Body of pancreas (tissue), 4 donors: ENCODE measurements at regions not wholly inside any gene's neighbourhood (a gene's known extent, or its start where the extent isn't known, plus 50 kb on each side); places are given as distances from the start of the nearest gene placed in this dataset.

ENCODE experiments used
- ATAC-seq: fragments of 150-250 bp; one replicate; pipeline ENCODE4 v1.9.1; 2016
- DNase-seq, 4 donors: peaks; one replicate each; pipeline ENCODE4 v3.0.0-alpha.2; 2019
- H3K27ac ChIP-seq, 4 donors: fragments of 200-600 bp; sonication (generic); 1 replicate in 3 of 4; 2 replicates in 1 of 4; pipeline versions ENCODE4 v1.5.1 to v1.6.1; 2016 to 2019; ENCODE audit warnings: mild to moderate bottlenecking in 1 of 4, mixed read lengths in 1 of 4, moderate library complexity in 1 of 4
- H3K27me3 ChIP-seq, 2 donors: fragments of 200-600 bp; sonication (generic); one replicate each; pipeline ENCODE4 v1.6.0; 2016; ENCODE audit warnings: mild to moderate bottlenecking in 1 of 2
- H3K36me3 ChIP-seq, 2 donors: fragments of 200-600 bp; sonication (generic); replicated peaks in 1 of 2; 2 replicates each; pipeline ENCODE4 v1.5.1; 2016; ENCODE audit warnings: low read depth in 2 of 2; ENCODE audit not compliant: insufficient read depth in 1 of 2
- H3K4me1 ChIP-seq: fragments of 200-600 bp; sonication (generic); one replicate; pipeline ENCODE4 v1.6.0; 2016
- H3K4me3 ChIP-seq, 2 donors: fragments of 200-600 bp; sonication (generic); 1 replicate in 1 of 2; 2 replicates in 1 of 2; pipeline ENCODE4 v1.5.1; 2016 to 2019
- H3K9me3 ChIP-seq, 3 donors: fragments of 200-600 bp; sonication (generic); 1 replicate in 2 of 3; 2 replicates in 1 of 3; pipeline ENCODE4 v1.5.1; 2016
- POLR2A ChIP-seq, 3 donors: fragments of 450-650 bp; IDR thresholded peaks; one replicate each; pipeline ENCODE4 v1.6.1; 2016; ENCODE audit warnings: antibody characterized with exemption in 3 of 3, mild to moderate bottlenecking in 2 of 3
- WGBS, 2 donors: methylation state at CpG; one replicate each; pipeline ENCODE4 v1.1.5; 2017; 5-methylcytosine and 5-hydroxymethylcytosine counted together
- intact Hi-C: fragments of 100-400 bp; cut with DNase I; formaldehyde crosslinking; loops from one replicate; pipeline ENCODE4 v1.15.1; 2023
- TF ChIP-seq, protein P1 (sequence below), 7 experiments: fragments of 450-650 bp in 4 of 7; fragments of 200-600 bp in 3 of 7; sonication (generic) in 3 of 7; IDR thresholded peaks; one replicate each; pipeline ENCODE4 v1.5.1; 2016 to 2019; ENCODE audit warnings: antibody characterized with exemption in 7 of 7

DNA sequence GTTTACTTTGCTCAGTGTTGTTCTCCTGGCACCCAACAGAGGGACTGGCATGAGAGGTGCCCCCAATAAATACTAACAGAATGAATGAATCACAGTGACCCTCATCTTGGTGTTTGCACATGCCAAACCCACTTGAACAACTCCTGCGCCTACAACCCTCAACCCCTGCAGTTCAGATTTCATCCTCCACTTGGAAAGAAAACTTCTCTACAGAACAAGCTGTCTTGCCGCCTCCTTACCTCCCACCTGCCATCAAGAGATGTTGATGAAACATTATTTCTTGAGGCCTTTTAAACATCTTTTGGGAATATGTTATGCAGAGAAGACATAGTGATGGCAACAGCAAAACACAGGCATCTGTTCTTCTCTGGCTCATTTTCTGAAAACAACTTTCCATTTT, 216.0 kb upstream of the SH3BP4 start:
- Histone ChIP-seq H3K4me1 (no peaks in the 10 kb centered on the region), H3K36me3 (no peaks in the 10 kb centered on the region), H3K9me3 (no peaks in the 10 kb centered on the region), H3K27ac (no peak overlapping the region), H3K4me3 (no peak overlapping the region), H3K27me3 (no peaks in the 10 kb centered on the region)
- no peak for ATAC-seq
- TF ChIP-seq POLR2A (IDR thresholded peaks at IDR 0.05) = no peak
- TF ChIP-seq, protein P1, sequence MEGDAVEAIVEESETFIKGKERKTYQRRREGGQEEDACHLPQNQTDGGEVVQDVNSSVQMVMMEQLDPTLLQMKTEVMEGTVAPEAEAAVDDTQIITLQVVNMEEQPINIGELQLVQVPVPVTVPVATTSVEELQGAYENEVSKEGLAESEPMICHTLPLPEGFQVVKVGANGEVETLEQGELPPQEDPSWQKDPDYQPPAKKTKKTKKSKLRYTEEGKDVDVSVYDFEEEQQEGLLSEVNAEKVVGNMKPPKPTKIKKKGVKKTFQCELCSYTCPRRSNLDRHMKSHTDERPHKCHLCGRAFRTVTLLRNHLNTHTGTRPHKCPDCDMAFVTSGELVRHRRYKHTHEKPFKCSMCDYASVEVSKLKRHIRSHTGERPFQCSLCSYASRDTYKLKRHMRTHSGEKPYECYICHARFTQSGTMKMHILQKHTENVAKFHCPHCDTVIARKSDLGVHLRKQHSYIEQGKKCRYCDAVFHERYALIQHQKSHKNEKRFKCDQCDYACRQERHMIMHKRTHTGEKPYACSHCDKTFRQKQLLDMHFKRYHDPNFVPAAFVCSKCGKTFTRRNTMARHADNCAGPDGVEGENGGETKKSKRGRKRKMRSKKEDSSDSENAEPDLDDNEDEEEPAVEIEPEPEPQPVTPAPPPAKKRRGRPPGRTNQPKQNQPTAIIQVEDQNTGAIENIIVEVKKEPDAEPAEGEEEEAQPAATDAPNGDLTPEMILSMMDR (IDR thresholded peaks at IDR 0.05) = no peak
- DNase-seq = no peak
- intact Hi-C loops = no loop called here
- WGBS, 2 donors = 96 to 100% methylated on average over 2 of the region's 2 CpGs

DNA sequence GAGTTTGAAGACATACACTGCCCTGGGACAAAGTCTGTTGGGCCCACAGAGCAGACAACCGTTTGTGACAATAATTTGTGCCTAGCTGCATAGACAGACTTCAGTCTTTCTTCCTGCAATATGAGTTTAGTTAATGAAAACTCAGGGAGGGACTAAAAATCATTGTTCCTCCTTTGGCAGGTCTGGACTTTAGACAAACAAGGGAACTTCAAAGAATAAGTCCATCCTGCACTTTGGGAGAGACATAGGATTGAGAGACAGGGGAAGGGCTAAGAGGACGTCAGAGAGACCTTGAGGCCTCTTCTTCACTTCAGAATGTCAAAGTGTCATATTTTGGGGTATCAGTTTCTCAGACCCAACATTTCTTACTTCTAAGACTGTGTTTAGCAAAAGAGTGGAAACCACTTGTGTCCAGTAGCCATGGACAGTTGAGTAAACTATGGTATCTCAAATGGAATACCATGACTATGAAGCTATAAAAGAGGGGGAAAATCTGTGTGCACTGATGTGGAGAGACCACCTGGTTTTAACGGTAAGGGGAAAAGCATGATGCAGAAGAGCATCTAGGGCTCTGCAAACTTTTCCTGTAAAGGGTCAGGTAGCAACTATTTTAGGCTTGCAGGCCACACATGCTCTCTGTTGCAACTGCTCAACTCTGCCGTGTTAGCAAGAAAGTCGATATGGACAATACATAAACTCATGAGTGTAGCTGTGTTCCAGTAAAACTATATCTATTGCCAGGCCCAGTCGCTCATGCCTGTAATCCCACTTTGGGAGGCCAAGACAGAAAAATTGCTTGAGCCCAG, 217.8 kb upstream of the SH3BP4 start:
- no peak overlapping the region for H3K27ac ChIP-seq
- no peak overlapping the region for H3K4me3 ChIP-seq
- intact Hi-C loops = no loop called here
- TF ChIP-seq, protein P1 (IDR thresholded peaks at IDR 0.05) = no peak
- no peak for TF ChIP-seq POLR2A (IDR thresholded peaks at IDR 0.05)
- ATAC-seq (no peak), DNase-seq (no peak)
- WGBS, 2 donors = 63 to 71% methylated on average over 6 of the region's 6 CpGs
- no peaks in the 10 kb centered on the region for H3K4me1 ChIP-seq
- H3K9me3 ChIP-seq = no peaks in the 10 kb centered on the region
- no peaks in the 10 kb centered on the region for H3K27me3 ChIP-seq
- no peaks in the 10 kb centered on the region for H3K36me3 ChIP-seq

DNA sequence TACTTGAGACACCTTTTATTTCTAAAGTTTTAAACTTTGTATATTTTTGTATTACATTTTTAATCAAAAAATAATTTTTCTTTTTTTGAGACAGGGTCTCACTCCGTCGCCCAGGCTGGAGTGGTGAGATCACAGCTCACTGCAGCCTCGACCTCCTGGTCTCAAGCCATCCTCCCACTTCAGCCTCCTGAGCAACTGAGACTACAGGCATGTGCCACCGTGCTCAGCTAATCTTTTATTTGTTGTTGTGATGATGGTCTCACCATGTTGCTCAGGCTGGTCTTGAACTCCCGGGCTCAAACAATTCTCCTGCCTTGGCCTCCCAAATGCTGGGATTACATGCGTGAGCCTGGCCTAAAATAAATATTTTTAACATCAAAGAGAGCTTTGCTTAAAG, 218.7 kb upstream of the SH3BP4 start:
- ATAC-seq (no peak), DNase-seq (no peak)
- no peaks in the 10 kb centered on the region for H3K4me1 ChIP-seq
- intact Hi-C loops = no loop called here
- no peak overlapping the region for H3K27ac ChIP-seq
- no peaks in the 10 kb centered on the region for H3K36me3 ChIP-seq
- H3K9me3 ChIP-seq = no peaks in the 10 kb centered on the region
- no peak overlapping the region for H3K4me3 ChIP-seq
- TF ChIP-seq, protein P1 (IDR thresholded peaks at IDR 0.05) = no peak
- TF ChIP-seq POLR2A (IDR thresholded peaks at IDR 0.05) = no peak
- H3K27me3 ChIP-seq = no peaks in the 10 kb centered on the region
- WGBS, 2 donors = 82 to 91% methylated on average over 6 of the region's 6 CpGs

DNA sequence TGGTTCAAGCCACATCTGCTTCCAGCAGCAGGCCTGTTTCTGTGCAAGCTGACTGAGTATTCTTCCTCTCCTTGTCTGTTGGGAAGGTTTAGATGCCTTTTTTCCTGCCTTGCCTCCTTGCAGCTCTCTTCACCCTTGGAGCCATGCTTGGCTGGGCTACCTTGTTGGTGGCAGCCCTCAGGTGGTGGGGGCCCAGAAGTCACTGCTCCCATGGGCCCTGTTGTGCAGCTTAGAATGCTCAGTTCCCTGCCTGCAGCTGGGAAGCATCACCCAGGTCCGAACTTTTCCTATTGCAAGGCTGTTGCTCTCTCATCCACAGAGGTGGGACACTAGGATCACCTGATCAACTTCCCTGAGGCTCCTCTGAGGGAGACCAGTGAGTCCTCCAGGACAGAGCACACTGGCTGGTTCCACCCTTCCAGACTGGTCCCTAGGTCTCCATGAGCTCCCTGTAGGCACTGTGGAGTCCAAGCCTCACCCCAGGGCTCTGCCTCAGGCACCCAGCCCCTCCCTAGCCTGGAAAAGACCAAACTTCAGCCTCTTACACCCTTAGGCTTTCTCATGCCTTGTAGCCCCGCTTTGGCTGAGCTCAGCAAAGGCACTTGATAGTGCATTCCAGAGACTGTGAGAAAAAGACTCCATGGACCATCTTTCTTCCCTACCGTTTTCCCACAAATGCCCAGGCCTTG, 219.3 kb upstream of the SH3BP4 start:
- 88 to 89% methylated on average over 3 of the region's 3 CpGs for WGBS, 2 donors
- no peak overlapping the region for H3K27ac ChIP-seq
- no peak overlapping the region for H3K4me3 ChIP-seq
- DNase-seq = no peak
- no peaks in the 10 kb centered on the region for H3K27me3 ChIP-seq
- intact Hi-C loops = no loop called here
- TF ChIP-seq, protein P1 (IDR thresholded peaks at IDR 0.05) = no peak
- no peak for TF ChIP-seq POLR2A (IDR thresholded peaks at IDR 0.05)
- ATAC-seq = no peak
- no peaks in the 10 kb centered on the region for H3K36me3 ChIP-seq
- no peaks in the 10 kb centered on the region for H3K4me1 ChIP-seq
- no peaks in the 10 kb centered on the region for H3K9me3 ChIP-seq
